Fibroblast of lung (primary cell): ENCODE measurements at regions not wholly inside any gene's neighbourhood (a gene's known extent, or its start where the extent isn't known, plus 50 kb on each side); places are given as distances from the start of the nearest gene placed in this dataset.

Experiments
- DNase-seq, 2 donors: peaks; one replicate each; pipeline versions ENCODE4 v3.0.0 to v3.0.0-alpha.2; 2010; ENCODE audit warnings: low read depth in 2 of 2
- H2AFZ ChIP-seq: 2 replicates; pipeline ENCODE4 v1.5.1; 2012; ENCODE audit warnings: low read length, control low read depth, inconsistent platforms
- H3K27ac ChIP-seq: 2 replicates; pipeline ENCODE4 v1.5.1; 2011; ENCODE audit warnings: low read length, control low read depth; ENCODE audit not compliant: insufficient read depth
- H3K27me3 ChIP-seq: 2 replicates; pipeline ENCODE4 v1.5.1; 2011; ENCODE audit warnings: mild to moderate bottlenecking, low read length; ENCODE audit not compliant: control insufficient read depth, insufficient read depth
- H3K36me3 ChIP-seq: 2 replicates; pipeline ENCODE4 v1.5.1; 2011; ENCODE audit warnings: low read length; ENCODE audit not compliant: control insufficient read depth, insufficient read depth
- H3K4me1 ChIP-seq: 2 replicates; pipeline ENCODE4 v1.5.1; 2011; ENCODE audit warnings: low read length; ENCODE audit not compliant: control insufficient read depth, insufficient read depth; ENCODE audit errors: extremely low read depth
- H3K4me2 ChIP-seq: 2 replicates; pipeline ENCODE4 v1.5.1; 2011; ENCODE audit warnings: low read length, control low read depth; ENCODE audit not compliant: insufficient read depth; ENCODE audit errors: extremely low read depth
- H3K4me3 ChIP-seq, 4 experiments: fragments of 200-600 bp in 1 of 4; sonication (generic) in 1 of 4; replicated peaks in 1 of 4; 2 replicates each; pipeline ENCODE4 v1.5.1; 2011 to 2016; ENCODE audit warnings: low read length in 4 of 4, low read depth in 3 of 4, mild to moderate bottlenecking in 3 of 4, control low read depth in 2 of 4, inconsistent platforms in 1 of 4, mixed read lengths in 1 of 4; ENCODE audit not compliant: insufficient read depth in 1 of 4; ENCODE audit errors: control extremely low read depth in 1 of 4
- H3K79me2 ChIP-seq: 2 replicates; pipeline ENCODE4 v1.5.1; 2012; ENCODE audit warnings: mild to moderate bottlenecking, low read length, inconsistent platforms; ENCODE audit not compliant: control insufficient read depth, insufficient read depth
- H3K9ac ChIP-seq: 2 replicates; pipeline ENCODE4 v1.5.1; 2011; ENCODE audit warnings: mild to moderate bottlenecking, low read length, control low read depth; ENCODE audit not compliant: insufficient read depth
- H3K9me3 ChIP-seq: 2 replicates; pipeline ENCODE4 v1.5.1; 2012; ENCODE audit warnings: low read depth, low read length; ENCODE audit not compliant: control insufficient read depth, insufficient read depth
- H4K20me1 ChIP-seq: 2 replicates; pipeline ENCODE4 v1.5.1; 2011; ENCODE audit warnings: low read length; ENCODE audit not compliant: control insufficient read depth, insufficient read depth; ENCODE audit errors: extremely low read depth
- EZH2 ChIP-seq: IDR thresholded peaks from 2 replicates; pipeline ENCODE4 v1.5.1; 2012; ENCODE audit warnings: low read length, control low read depth, mild to moderate bottlenecking; ENCODE audit errors: missing control alignments
- TF ChIP-seq, protein P1 (sequence below), 2 donors: IDR thresholded peaks in 1 of 2; conservative IDR thresholded peaks in 1 of 2; 1 replicate in 1 of 2; 2 replicates in 1 of 2; pipeline ENCODE4 v1.5.1; 2011 to 2012; ENCODE audit warnings: low read length in 2 of 2, control low read depth in 1 of 2, inconsistent platforms in 1 of 2, low read depth in 1 of 2, mild to moderate bottlenecking in 1 of 2

- no peaks in the 10 kb centered on the region for H3K9me3 ChIP-seq
- no peak overlapping the region for H3K27ac ChIP-seq
- TF ChIP-seq, protein P1, sequence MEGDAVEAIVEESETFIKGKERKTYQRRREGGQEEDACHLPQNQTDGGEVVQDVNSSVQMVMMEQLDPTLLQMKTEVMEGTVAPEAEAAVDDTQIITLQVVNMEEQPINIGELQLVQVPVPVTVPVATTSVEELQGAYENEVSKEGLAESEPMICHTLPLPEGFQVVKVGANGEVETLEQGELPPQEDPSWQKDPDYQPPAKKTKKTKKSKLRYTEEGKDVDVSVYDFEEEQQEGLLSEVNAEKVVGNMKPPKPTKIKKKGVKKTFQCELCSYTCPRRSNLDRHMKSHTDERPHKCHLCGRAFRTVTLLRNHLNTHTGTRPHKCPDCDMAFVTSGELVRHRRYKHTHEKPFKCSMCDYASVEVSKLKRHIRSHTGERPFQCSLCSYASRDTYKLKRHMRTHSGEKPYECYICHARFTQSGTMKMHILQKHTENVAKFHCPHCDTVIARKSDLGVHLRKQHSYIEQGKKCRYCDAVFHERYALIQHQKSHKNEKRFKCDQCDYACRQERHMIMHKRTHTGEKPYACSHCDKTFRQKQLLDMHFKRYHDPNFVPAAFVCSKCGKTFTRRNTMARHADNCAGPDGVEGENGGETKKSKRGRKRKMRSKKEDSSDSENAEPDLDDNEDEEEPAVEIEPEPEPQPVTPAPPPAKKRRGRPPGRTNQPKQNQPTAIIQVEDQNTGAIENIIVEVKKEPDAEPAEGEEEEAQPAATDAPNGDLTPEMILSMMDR (conservative IDR thresholded peaks at IDR 0.05 in 1 of 2, IDR thresholded peaks at IDR 0.05 in 1 of 2; ENCODE audit: low read depth in 1 of 2, low read length in 2 of 2) = no peak
- TF ChIP-seq EZH2 = no peak
- H2AFZ ChIP-seq = no peak overlapping the region
- no peak for DNase-seq
- H3K4me3 ChIP-seq = no peak overlapping the region
- H3K36me3 ChIP-seq = no peaks in the 10 kb centered on the region
- H3K9ac ChIP-seq = no peak overlapping the region
- H3K27me3 ChIP-seq = no peaks in the 10 kb centered on the region
- no peak overlapping the region for H3K4me2 ChIP-seq
- H3K79me2 ChIP-seq = no peaks in the 10 kb centered on the region
- H3K4me1 ChIP-seq = no peaks in the 10 kb centered on the region
- no peaks in the 10 kb centered on the region for H4K20me1 ChIP-seq
Measured at GRCh38 chr12:73677520-73678291, 859.9 kb upstream of the ATXN7L3B start.

DNA sequence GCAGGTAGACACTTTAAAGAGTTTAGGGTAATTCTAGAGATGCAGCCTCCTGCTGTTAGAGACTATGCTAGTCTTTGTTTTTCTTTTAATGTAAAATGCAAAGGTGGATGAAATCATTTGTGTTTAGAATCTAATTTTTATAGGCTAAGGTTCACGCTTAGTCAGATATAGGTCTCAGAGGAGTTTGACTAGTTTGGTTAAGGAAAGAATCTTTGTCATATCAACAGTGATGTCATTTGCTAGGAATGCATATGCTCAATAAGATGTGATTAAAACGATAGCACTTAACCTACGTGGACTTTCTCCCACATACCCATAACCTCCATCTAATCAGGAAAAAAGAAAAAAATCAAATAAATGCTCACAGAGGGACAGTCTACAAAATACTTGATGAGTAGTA is 859.3 kb upstream of the ATXN7L3B start:
- no peaks in the 10 kb centered on the region for H4K20me1 ChIP-seq
- H2AFZ ChIP-seq = no peak overlapping the region
- no peak for DNase-seq
- H3K27ac ChIP-seq = no peak overlapping the region
- H3K9me3 ChIP-seq = no peaks in the 10 kb centered on the region
- H3K4me3 ChIP-seq = no peak overlapping the region
- TF ChIP-seq, protein P1 (conservative IDR thresholded peaks at IDR 0.05 in 1 of 2, IDR thresholded peaks at IDR 0.05 in 1 of 2; ENCODE audit: low read depth in 1 of 2, low read length in 2 of 2) = no peak
- no peak for TF ChIP-seq EZH2
- H3K9ac ChIP-seq = no peak overlapping the region
- no peaks in the 10 kb centered on the region for H3K4me1 ChIP-seq
- H3K27me3 ChIP-seq = no peaks in the 10 kb centered on the region
- H3K36me3 ChIP-seq = no peaks in the 10 kb centered on the region
- no peak overlapping the region for H3K4me2 ChIP-seq
- H3K79me2 ChIP-seq = no peaks in the 10 kb centered on the region

GRCh38 chr12:73699318-73699717 is 838.3 kb upstream of the ATXN7L3B start:
- Histone ChIP-seq H3K36me3 (no peaks in the 10 kb centered on the region), H3K79me2 (no peaks in the 10 kb centered on the region), H3K9ac (no peak overlapping the region), H2AFZ (no peak overlapping the region), H3K27ac (no peak overlapping the region), H3K4me1 (no peaks in the 10 kb centered on the region), H4K20me1 (no peaks in the 10 kb centered on the region), H3K4me3 (no peak overlapping the region), H3K9me3 (no peaks in the 10 kb centered on the region), H3K4me2 (no peak overlapping the region), H3K27me3 (no peaks in the 10 kb centered on the region)
- no peak for DNase-seq
- TF ChIP-seq, protein P1 (conservative IDR thresholded peaks at IDR 0.05 in 1 of 2, IDR thresholded peaks at IDR 0.05 in 1 of 2; ENCODE audit: low read depth in 1 of 2, low read length in 2 of 2) = no peak
- TF ChIP-seq EZH2 = no peak
